HG02623 (cell line): ENCODE measurements at regions not wholly inside any gene's neighbourhood (a gene's known extent, or its start where the extent isn't known, plus 50 kb on each side); places are given as distances from the start of the nearest gene placed in this dataset.

Experiments used
- ATAC-seq: cut with Tn5 transposase; IDR thresholded peaks from one replicate; pipeline ENCODE4 v1.9.1; 2021; ENCODE audit warnings: moderate library complexity; ENCODE audit not compliant: unreplicated experiment

GRCh38 chr2:118351796-118352195, 263.5 kb downstream of the INSIG2 start:
- no peak for ATAC-seq

GRCh38 chr2:118350621-118351020, 262.4 kb downstream of the INSIG2 start:
- no peak for ATAC-seq

- no peak for ATAC-seq
Observed at GRCh38 chr2:118349365-118349764, 261.1 kb downstream of the INSIG2 start.

GRCh38 chr2:118348380-118349034, 260.2 kb downstream of the INSIG2 start:
- ATAC-seq, result no peak

- no peak for ATAC-seq
Observed at GRCh38 chr2:118345465-118345864, 257.2 kb downstream of the INSIG2 start.

- no peak for ATAC-seq
Observed at GRCh38 chr2:118340103-118340502, 251.8 kb downstream of the INSIG2 start.

- no peak for ATAC-seq
Observed at GRCh38 chr2:118339386-118339785, 251.1 kb downstream of the INSIG2 start.

GRCh38 chr2:118333664-118334063, 245.4 kb downstream of the INSIG2 start:
- no peak for ATAC-seq

GRCh38 chr2:118325321-118325955, 237.2 kb downstream of the INSIG2 start:
- ATAC-seq, result no peak

GRCh38 chr2:118322406-118322805, 234.1 kb downstream of the INSIG2 start:
- ATAC-seq, result no peak

GRCh38 chr2:118321432-118322105, 233.3 kb downstream of the INSIG2 start:
- no peak for ATAC-seq

- ATAC-seq, result no peak
Observed at GRCh38 chr2:118320658-118321057, 232.4 kb downstream of the INSIG2 start.

- no peak for ATAC-seq
Observed at GRCh38 chr2:118320196-118320595, 231.9 kb downstream of the INSIG2 start.

- ATAC-seq, result no peak
Observed at GRCh38 chr2:118319271-118319684, 231.0 kb downstream of the INSIG2 start.

- ATAC-seq, result no peak
Observed at GRCh38 chr2:118315606-118316005, 227.3 kb downstream of the INSIG2 start.

- no peak for ATAC-seq
Observed at GRCh38 chr2:118312969-118313756, 224.9 kb downstream of the INSIG2 start.

- no peak for ATAC-seq
Observed at GRCh38 chr2:118310681-118311429, 222.6 kb downstream of the INSIG2 start.

- peak; percentile 63 for ATAC-seq
Observed at GRCh38 chr2:118309946-118310680, 221.8 kb downstream of the INSIG2 start.

- ATAC-seq, result no peak
Observed at GRCh38 chr2:118309257-118309945, 221.1 kb downstream of the INSIG2 start.
